Caco-2 (cell line): ENCODE measurements at regions not wholly inside any gene's neighbourhood (a gene's known extent, or its start where the extent isn't known, plus 50 kb on each side); places are given as distances from the start of the nearest gene placed in this dataset.

Experiments used
- BruUV-seq: library from RNA; stranded (reverse); fragments of 400-500 nt; replicated peaks from 2 replicates; lab custom pipeline; 2021; lab: Mats Ljungman, UMichigan
- CTCF ChIA-PET: fragments of 300-600 bp; sonication (Branson Sonifier 250); formaldehyde crosslinking; loops from one replicate; lab custom pipeline; 2022; ENCODE audit warnings: antibody characterized with exemption; lab: Charles Lee
- POLR2A ChIA-PET: fragments of 300-600 bp; sonication (Branson Sonifier 250); formaldehyde crosslinking; loops from one replicate; lab custom pipeline; 2022; ENCODE audit warnings: antibody characterized with exemption; lab: Charles Lee
- DNase-seq, 2 experiments: peaks; one replicate each; pipeline versions ENCODE4 v3.0.0 to v3.0.0-alpha.2; 2020 to 2022
- H3K27me3 ChIP-seq: replicated peaks from 2 replicates; pipeline ENCODE4 v1.6.0; 2011; ENCODE audit warnings: low read length; ENCODE audit not compliant: control insufficient read depth, insufficient read depth
- H3K36me3 ChIP-seq: 2 replicates; pipeline ENCODE4 v1.5.1; 2011; ENCODE audit warnings: low read length; ENCODE audit not compliant: control insufficient read depth, insufficient read depth
- H3K4me1 ChIP-seq: fragments of 250-450 bp; sonication (Bioruptor Pico); 2 replicates; pipeline ENCODE4 v1.5.1; 2020; ENCODE audit warnings: mild to moderate bottlenecking
- H3K4me3 ChIP-seq: 2 replicates; pipeline ENCODE4 v1.5.1; 2011; ENCODE audit warnings: low read depth, mild to moderate bottlenecking, control low read depth, low read length
- H3K9me3 ChIP-seq: fragments of 250-450 bp; sonication (Bioruptor Pico); 2 replicates; pipeline ENCODE4 v1.5.1; 2020; ENCODE audit warnings: mild to moderate bottlenecking, moderate library complexity
- H3K27ac Mint-ChIP-seq: one replicate; pipeline ENCODE4 v1.8.0; 2022; ENCODE audit warnings: mixed read lengths; ENCODE audit not compliant: unreplicated experiment
- H3K27me3 Mint-ChIP-seq: one replicate; pipeline ENCODE4 v1.8.0; 2022; ENCODE audit warnings: mixed read lengths; ENCODE audit not compliant: insufficient read depth, unreplicated experiment
- H3K36me3 Mint-ChIP-seq: one replicate; pipeline ENCODE4 v1.8.0; 2022; ENCODE audit warnings: mild to moderate bottlenecking, mixed read lengths; ENCODE audit not compliant: insufficient read depth, unreplicated experiment
- H3K4me1 Mint-ChIP-seq: one replicate; pipeline ENCODE4 v1.8.0; 2022; ENCODE audit warnings: low read depth, mixed read lengths; ENCODE audit not compliant: unreplicated experiment
- H3K4me3 Mint-ChIP-seq: one replicate; pipeline ENCODE4 v1.8.0; 2022; ENCODE audit warnings: mild to moderate bottlenecking, moderate library complexity, mixed read lengths; ENCODE audit not compliant: unreplicated experiment
- H3K9me3 Mint-ChIP-seq: one replicate; pipeline ENCODE4 v1.8.0; 2022; ENCODE audit warnings: mixed read lengths; ENCODE audit not compliant: unreplicated experiment
- intact Hi-C: fragments of 100-400 bp; cut with micrococcal nuclease; formaldehyde crosslinking; loops from one replicate; pipeline ENCODE4 v1.10.0; 2022; ENCODE audit not compliant: unreplicated experiment
- TF ChIP-seq, protein P1 (sequence below), 2 experiments: fragments of 200-600 bp in 1 of 2; IDR thresholded peaks; 1 replicate in 1 of 2; 2 replicates in 1 of 2; pipeline versions ENCODE4 v1.5.1 to v1.8.0; 2011 to 2022; ENCODE audit warnings: antibody characterized with exemption in 1 of 2, control low read depth in 1 of 2, inconsistent platforms in 1 of 2, low read depth in 1 of 2, low read length in 1 of 2, mild to moderate bottlenecking in 1 of 2, moderate library complexity in 1 of 2; ENCODE audit not compliant: insufficient read depth in 1 of 2, severe bottlenecking in 1 of 2, unreplicated experiment in 1 of 2

DNA sequence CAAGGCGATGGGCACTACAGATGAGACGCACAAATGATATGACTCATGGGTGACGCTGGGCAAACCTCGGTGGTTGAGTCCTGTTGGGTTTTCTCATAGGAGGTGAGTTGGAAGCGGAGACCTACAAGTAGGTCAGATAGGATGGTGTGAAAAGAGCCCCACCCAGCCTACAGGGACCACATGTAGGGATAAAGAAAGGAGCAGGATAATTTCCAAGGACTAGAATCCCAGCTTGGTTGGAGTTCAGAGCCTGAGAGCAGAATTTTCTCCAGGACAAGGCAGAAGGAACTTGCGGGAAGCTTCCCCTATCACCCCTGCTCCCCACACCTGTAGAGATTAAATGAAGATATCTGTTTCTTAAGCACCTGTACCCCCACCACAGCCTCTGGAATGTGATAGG is 489.7 kb upstream of the CDH4 start:
- Histone ChIP-seq H3K9me3 (no peaks in the 10 kb centered on the region), H3K4me3 (no peak overlapping the region), H3K4me1 (no peaks in the 10 kb centered on the region), H3K36me3 (no peaks in the 10 kb centered on the region), H3K27me3 (no peaks in the 10 kb centered on the region)
- no peaks in the 10 kb centered on the region for H3K36me3 Mint-ChIP-seq
- BruUV-seq, result no TSS peak
- POLR2A ChIA-PET, result no interaction called here
- CTCF ChIA-PET, result no interaction called here
- H3K4me3 Mint-ChIP-seq, result no peak overlapping the region
- intact Hi-C loops, result no loop called here
- H3K27ac Mint-ChIP-seq, result no peak overlapping the region
- DNase-seq, result no peak
- peaks cover 1% of the 10 kb centered on the region for H3K27me3 Mint-ChIP-seq
- no peaks in the 10 kb centered on the region for H3K4me1 Mint-ChIP-seq
- no peaks in the 10 kb centered on the region for H3K9me3 Mint-ChIP-seq
- TF ChIP-seq, protein P1, sequence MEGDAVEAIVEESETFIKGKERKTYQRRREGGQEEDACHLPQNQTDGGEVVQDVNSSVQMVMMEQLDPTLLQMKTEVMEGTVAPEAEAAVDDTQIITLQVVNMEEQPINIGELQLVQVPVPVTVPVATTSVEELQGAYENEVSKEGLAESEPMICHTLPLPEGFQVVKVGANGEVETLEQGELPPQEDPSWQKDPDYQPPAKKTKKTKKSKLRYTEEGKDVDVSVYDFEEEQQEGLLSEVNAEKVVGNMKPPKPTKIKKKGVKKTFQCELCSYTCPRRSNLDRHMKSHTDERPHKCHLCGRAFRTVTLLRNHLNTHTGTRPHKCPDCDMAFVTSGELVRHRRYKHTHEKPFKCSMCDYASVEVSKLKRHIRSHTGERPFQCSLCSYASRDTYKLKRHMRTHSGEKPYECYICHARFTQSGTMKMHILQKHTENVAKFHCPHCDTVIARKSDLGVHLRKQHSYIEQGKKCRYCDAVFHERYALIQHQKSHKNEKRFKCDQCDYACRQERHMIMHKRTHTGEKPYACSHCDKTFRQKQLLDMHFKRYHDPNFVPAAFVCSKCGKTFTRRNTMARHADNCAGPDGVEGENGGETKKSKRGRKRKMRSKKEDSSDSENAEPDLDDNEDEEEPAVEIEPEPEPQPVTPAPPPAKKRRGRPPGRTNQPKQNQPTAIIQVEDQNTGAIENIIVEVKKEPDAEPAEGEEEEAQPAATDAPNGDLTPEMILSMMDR (IDR thresholded peaks at IDR 0.05; ENCODE audit: insufficient read depth in 1 of 2, low read depth in 1 of 2, low read length in 1 of 2, severe bottlenecking in 1 of 2, unreplicated experiment in 1 of 2), result no peak

- intact Hi-C loops, result no loop called here
- H3K27me3 Mint-ChIP-seq, result peaks cover 3% of the 10 kb centered on the region
- H3K9me3 ChIP-seq, result peaks cover 4% of the 10 kb centered on the region; the same call in 1 of the 2 replicates
- no peaks in the 10 kb centered on the region for H3K4me1 Mint-ChIP-seq
- H3K4me3 Mint-ChIP-seq, result no peak overlapping the region
- H3K4me1 ChIP-seq, result no peaks in the 10 kb centered on the region
- H3K9me3 Mint-ChIP-seq, result peaks cover 9% of the 10 kb centered on the region
- no peak overlapping the region for H3K27ac Mint-ChIP-seq
- no peaks in the 10 kb centered on the region for H3K27me3 ChIP-seq
- no peak overlapping the region for H3K4me3 ChIP-seq
- H3K36me3 Mint-ChIP-seq, result no peaks in the 10 kb centered on the region
- DNase-seq, result no peak
- ChIA-PET POLR2A (no interaction called here), CTCF (no interaction called here)
- TF ChIP-seq, protein P1 (IDR thresholded peaks at IDR 0.05; ENCODE audit: insufficient read depth in 1 of 2, low read depth in 1 of 2, low read length in 1 of 2, severe bottlenecking in 1 of 2, unreplicated experiment in 1 of 2), result no peak
- no peaks in the 10 kb centered on the region for H3K36me3 ChIP-seq
- no TSS peak for BruUV-seq
Observed at GRCh38 chr20:60764328-60764727, 487.7 kb upstream of the CDH4 start.

GRCh38 chr20:60764771-60765170 is 487.3 kb upstream of the CDH4 start:
- H3K9me3 ChIP-seq, result peaks cover 8% of the 10 kb centered on the region
- Mint-ChIP-seq H3K4me3 (no peak overlapping the region), H3K27me3 (peaks cover 6% of the 10 kb centered on the region), H3K36me3 (no peaks in the 10 kb centered on the region), H3K27ac (no peak overlapping the region), H3K9me3 (peaks cover 14% of the 10 kb centered on the region), H3K4me1 (no peaks in the 10 kb centered on the region)
- POLR2A ChIA-PET, result no interaction called here
- no peak for DNase-seq
- no peaks in the 10 kb centered on the region for H3K36me3 ChIP-seq
- no peaks in the 10 kb centered on the region for H3K4me1 ChIP-seq
- CTCF ChIA-PET, result no interaction called here
- intact Hi-C loops, result no loop called here
- no peak overlapping the region for H3K4me3 ChIP-seq
- no TSS peak for BruUV-seq
- no peaks in the 10 kb centered on the region for H3K27me3 ChIP-seq
- TF ChIP-seq, protein P1 (IDR thresholded peaks at IDR 0.05; ENCODE audit: insufficient read depth in 1 of 2, low read depth in 1 of 2, low read length in 1 of 2, severe bottlenecking in 1 of 2, unreplicated experiment in 1 of 2), result no peak
